H9 (cell line): ENCODE measurements at regions not wholly inside any gene's neighbourhood (a gene's known extent, or its start where the extent isn't known, plus 50 kb on each side); places are given as distances from the start of the nearest gene placed in this dataset.

Experiments
- DNase-seq: peaks from one replicate; pipeline ENCODE4 v3.0.0-alpha.2; 2017
- H2AFZ ChIP-seq: one replicate; pipeline ENCODE4 v1.6.1; 2013; ENCODE audit warnings: mild to moderate bottlenecking, low read length, control low read depth, moderate library complexity
- H2AK5ac ChIP-seq: 2 replicates; pipeline ENCODE4 v1.6.1; 2013; ENCODE audit warnings: low read length, control low read depth, mixed read lengths; ENCODE audit not compliant: insufficient read length
- H2BK120ac ChIP-seq: one replicate; pipeline ENCODE4 v1.6.1; 2013; ENCODE audit warnings: low read depth, mild to moderate bottlenecking, low read length, control low read depth, inconsistent platforms; ENCODE audit not compliant: poor library complexity, severe bottlenecking
- H2BK12ac ChIP-seq: 2 replicates; pipeline ENCODE4 v1.6.1; 2013; ENCODE audit warnings: low read length, control low read depth, mixed read lengths, low read depth; ENCODE audit not compliant: insufficient read length
- H2BK15ac ChIP-seq: 2 replicates; pipeline ENCODE4 v1.6.1; 2013; ENCODE audit warnings: low read depth, low read length, control low read depth
- H2BK20ac ChIP-seq: one replicate; pipeline ENCODE4 v1.6.1; 2013; ENCODE audit warnings: low read depth, mild to moderate bottlenecking, low read length, control low read depth, inconsistent platforms; ENCODE audit not compliant: poor library complexity, severe bottlenecking
- H2BK5ac ChIP-seq: 2 replicates; pipeline ENCODE4 v1.6.1; 2013; ENCODE audit warnings: low read length, control low read depth, mixed read lengths; ENCODE audit not compliant: insufficient read length
- H3K14ac ChIP-seq: 2 replicates; pipeline ENCODE4 v1.6.1; 2013; ENCODE audit warnings: low read length, control low read depth; ENCODE audit not compliant: insufficient read depth
- H3K18ac ChIP-seq: 2 replicates; pipeline ENCODE4 v1.6.1; 2013; ENCODE audit warnings: low read depth, mild to moderate bottlenecking, mixed read lengths, low read length, control low read depth; ENCODE audit not compliant: insufficient read length
- H3K23ac ChIP-seq: 2 replicates; pipeline ENCODE4 v1.6.1; 2013; ENCODE audit warnings: low read length, control low read depth, mixed read lengths, low read depth; ENCODE audit not compliant: insufficient read length
- H3K23me2 ChIP-seq: 2 replicates; pipeline ENCODE4 v1.6.1; 2013; ENCODE audit warnings: low read depth, mild to moderate bottlenecking, mixed read lengths, low read length, control low read depth; ENCODE audit not compliant: insufficient read length, poor library complexity, severe bottlenecking
- H3K27ac ChIP-seq: 2 replicates; pipeline ENCODE4 v1.5.1; 2013; ENCODE audit warnings: low read length, control low read depth, mixed read lengths, low read depth; ENCODE audit not compliant: insufficient read length
- H3K27me3 ChIP-seq: 2 replicates; pipeline ENCODE4 v1.6.1; 2013; ENCODE audit warnings: low read length, control low read depth, inconsistent platforms; ENCODE audit not compliant: insufficient read depth
- H3K4ac ChIP-seq: 2 replicates; pipeline ENCODE4 v1.6.1; 2013; ENCODE audit warnings: low read depth, mild to moderate bottlenecking, control low read depth, inconsistent platforms, low read length, moderate library complexity
- H3K4me1 ChIP-seq: 2 replicates; pipeline ENCODE4 v1.6.1; 2013; ENCODE audit warnings: low read length, control low read depth, inconsistent platforms; ENCODE audit not compliant: insufficient read depth
- H3K4me2 ChIP-seq: 2 replicates; pipeline ENCODE4 v1.6.1; 2013; ENCODE audit warnings: low read length, control low read depth, mixed read lengths; ENCODE audit not compliant: insufficient read length, insufficient read depth
- H3K56ac ChIP-seq: 2 replicates; pipeline ENCODE4 v1.6.1; 2013; ENCODE audit warnings: low read depth, mild to moderate bottlenecking, mixed read lengths, low read length, control low read depth; ENCODE audit not compliant: insufficient read length
- H3K79me1 ChIP-seq: 2 replicates; pipeline ENCODE4 v1.6.1; 2013; ENCODE audit warnings: low read depth, mild to moderate bottlenecking, moderate library complexity, low read length, control low read depth, inconsistent platforms; ENCODE audit not compliant: insufficient read depth, poor library complexity, severe bottlenecking
- H3K79me2 ChIP-seq: 2 replicates; pipeline ENCODE4 v1.6.1; 2013; ENCODE audit warnings: low read length, control low read depth, inconsistent platforms; ENCODE audit not compliant: insufficient read depth
- H3K9ac ChIP-seq: 2 replicates; pipeline ENCODE4 v1.6.1; 2013; ENCODE audit warnings: low read length, control low read depth, mixed read lengths; ENCODE audit not compliant: insufficient read length; ENCODE audit errors: extremely low read depth
- H3K9me3 ChIP-seq: one replicate; pipeline ENCODE4 v1.6.1; 2013; ENCODE audit warnings: low read depth, low read length, inconsistent platforms; ENCODE audit not compliant: control insufficient read depth
- H3T11ph ChIP-seq: one replicate; pipeline ENCODE4 v1.6.1; 2013; ENCODE audit warnings: mild to moderate bottlenecking, low read length, control low read depth, inconsistent platforms
- H4K20me1 ChIP-seq: one replicate; pipeline ENCODE4 v1.6.1; 2013; ENCODE audit not compliant: control insufficient read depth, insufficient read length, insufficient read depth
- H4K5ac ChIP-seq: 2 replicates; pipeline ENCODE4 v1.6.1; 2013; ENCODE audit warnings: low read depth, mild to moderate bottlenecking, mixed read lengths, low read length, control low read depth; ENCODE audit not compliant: insufficient read length
- H4K8ac ChIP-seq: replicated peaks from 2 replicates; pipeline ENCODE4 v1.6.1; 2013; ENCODE audit warnings: low read length, control low read depth, mixed read lengths, low read depth; ENCODE audit not compliant: insufficient read length
- H4K91ac ChIP-seq: 2 replicates; pipeline ENCODE4 v1.6.1; 2013; ENCODE audit warnings: low read depth, mild to moderate bottlenecking, moderate library complexity, mixed read lengths, low read length, control low read depth; ENCODE audit not compliant: insufficient read length
- H3K27ac Mint-ChIP-seq, 3 experiments: 2 replicates in 2 of 3; 3 replicates in 1 of 3; pipeline ENCODE4 v1.8.0; 2020 to 2021; ENCODE audit warnings: mixed read lengths in 3 of 3, mild to moderate bottlenecking in 1 of 3, moderate library complexity in 1 of 3
- H3K27me3 Mint-ChIP-seq: 2 replicates; pipeline ENCODE4 v1.8.0; 2021; ENCODE audit warnings: low read depth, mild to moderate bottlenecking, moderate library complexity, mixed read lengths
- H3K36me3 Mint-ChIP-seq, 3 experiments: 2 replicates in 2 of 3; 3 replicates in 1 of 3; pipeline ENCODE4 v1.8.0; 2020 to 2021; ENCODE audit warnings: low read depth in 3 of 3, mixed read lengths in 3 of 3; ENCODE audit not compliant: insufficient read depth in 1 of 3
- H3K4me1 Mint-ChIP-seq, 2 experiments: 2 replicates each; pipeline ENCODE4 v1.8.0; 2020; ENCODE audit warnings: mixed read lengths in 2 of 2
- H3K4me3 Mint-ChIP-seq, 2 experiments: 2 replicates in 1 of 2; 3 replicates in 1 of 2; pipeline ENCODE4 v1.8.0; 2020 to 2021; ENCODE audit warnings: mild to moderate bottlenecking in 2 of 2, mixed read lengths in 2 of 2, moderate library complexity in 1 of 2
- H3K9me3 Mint-ChIP-seq, 2 experiments: 2 replicates in 1 of 2; 3 replicates in 1 of 2; pipeline ENCODE4 v1.8.0; 2020; ENCODE audit warnings: mild to moderate bottlenecking in 2 of 2, mixed read lengths in 2 of 2, moderate library complexity in 1 of 2
- CTCF ChIP-seq: fragments of 200-600 bp; sonication (generic); conservative IDR thresholded peaks from 3 replicates; pipeline ENCODE4 v1.8.0; 2021; ENCODE audit warnings: antibody characterized with exemption, mild to moderate bottlenecking
- WGBS: extraction: QIAGEN DNeasy Blood & Tissue Kit; methylation state at CpG from one replicate; pipeline ENCODE4 v1.1.7; 2013; ENCODE audit warnings: missing lambda C conversion rate, low lambda C conversion rate, mixed read lengths; ENCODE audit not compliant: insufficient read length; ENCODE audit errors: extremely low coverage; 5-methylcytosine and 5-hydroxymethylcytosine counted together

DNA sequence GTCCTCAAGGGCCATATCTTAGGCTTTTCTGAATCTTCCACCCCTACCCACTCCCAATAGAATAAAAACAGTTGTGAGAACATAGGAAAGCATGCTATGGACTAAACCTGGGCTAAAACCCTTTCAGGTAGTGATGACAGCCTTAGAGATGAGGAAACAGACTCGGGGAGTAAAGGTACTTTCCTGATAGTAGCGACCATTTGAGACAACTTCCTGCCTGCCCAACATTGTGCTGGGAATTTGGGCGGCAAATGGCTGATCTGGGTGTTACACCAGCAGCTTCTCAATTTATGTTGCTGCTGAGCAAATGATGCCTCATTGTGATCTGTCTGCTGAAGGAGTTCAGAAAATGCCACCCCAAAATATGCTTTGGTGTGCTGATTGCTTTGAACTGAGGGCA is 66.6 kb downstream of the TMEM17 start:
- peaks cover 6% of the 10 kb centered on the region; the same call in 1 of the 2 replicates for H3K27me3 Mint-ChIP-seq
- no peaks in the 10 kb centered on the region; the same call in 1 of the 2 replicates for H3K27me3 ChIP-seq

More for the DNA sequence above, 66.6 kb downstream of the TMEM17 start:
- Histone ChIP-seq H3K9ac (no peak overlapping the region), H4K5ac (no peak overlapping the region), H4K8ac (no peak overlapping the region), H2BK120ac (no peak overlapping the region), H3K4ac (no peak overlapping the region), H2AFZ (no peak overlapping the region), H3T11ph (no peak overlapping the region), H2BK12ac (no peak overlapping the region), H3K23me2 (no peaks in the 10 kb centered on the region), H3K9me3 (no peaks in the 10 kb centered on the region), H2AK5ac (no peak overlapping the region), H3K4me2 (no peak overlapping the region), H3K27ac (no peak overlapping the region), H4K20me1 (no peaks in the 10 kb centered on the region), H2BK20ac (no peak overlapping the region), H2BK15ac (no peak overlapping the region), H3K18ac (no peak overlapping the region), H3K23ac (no peak overlapping the region), H3K79me2 (no peaks in the 10 kb centered on the region), H3K79me1 (no peaks in the 10 kb centered on the region), H2BK5ac (no peak overlapping the region), H4K91ac (no peak overlapping the region), H3K14ac (no peak overlapping the region), H3K56ac (no peak overlapping the region), H3K4me1 (no peaks in the 10 kb centered on the region)
- Mint-ChIP-seq H3K4me1 (no peaks in the 10 kb centered on the region), H3K36me3 (no peaks in the 10 kb centered on the region), H3K27ac (no peak overlapping the region), H3K4me3 (no peak overlapping the region), H3K9me3 (peaks cover 0 to 2% of the 10 kb centered on the region in 2 experiments; a peak in 2 of 5 replicates)
- no CpG with 5 or more reads among the region's 3 CpGs for WGBS
- no peak for DNase-seq
- no peak for TF ChIP-seq CTCF
